ENCODE measurements at regions not wholly inside any gene's neighbourhood (a gene's known extent, or its start where the extent isn't known, plus 50 kb on each side); places are given as distances from the start of the nearest gene placed in this dataset.

GRCh38 chr1:29519788-29520110 is 283.4 kb downstream of the PTPRU start:
- DNase-seq (ENCODE audit: low spot score) = no peak
- no peaks in the 10 kb centered on the region for H3K36me3 Mint-ChIP-seq (ENCODE audit: low read depth)
- H3K4me1 Mint-ChIP-seq (ENCODE audit: low read depth) = no peaks in the 10 kb centered on the region
- H3K9me3 Mint-ChIP-seq = no peaks in the 10 kb centered on the region
- H3K27ac Mint-ChIP-seq = no peak overlapping the region
- H3K27me3 Mint-ChIP-seq (ENCODE audit: low read depth) = no peaks in the 10 kb centered on the region
- no peak overlapping the region for H3K4me3 Mint-ChIP-seq

DNA sequence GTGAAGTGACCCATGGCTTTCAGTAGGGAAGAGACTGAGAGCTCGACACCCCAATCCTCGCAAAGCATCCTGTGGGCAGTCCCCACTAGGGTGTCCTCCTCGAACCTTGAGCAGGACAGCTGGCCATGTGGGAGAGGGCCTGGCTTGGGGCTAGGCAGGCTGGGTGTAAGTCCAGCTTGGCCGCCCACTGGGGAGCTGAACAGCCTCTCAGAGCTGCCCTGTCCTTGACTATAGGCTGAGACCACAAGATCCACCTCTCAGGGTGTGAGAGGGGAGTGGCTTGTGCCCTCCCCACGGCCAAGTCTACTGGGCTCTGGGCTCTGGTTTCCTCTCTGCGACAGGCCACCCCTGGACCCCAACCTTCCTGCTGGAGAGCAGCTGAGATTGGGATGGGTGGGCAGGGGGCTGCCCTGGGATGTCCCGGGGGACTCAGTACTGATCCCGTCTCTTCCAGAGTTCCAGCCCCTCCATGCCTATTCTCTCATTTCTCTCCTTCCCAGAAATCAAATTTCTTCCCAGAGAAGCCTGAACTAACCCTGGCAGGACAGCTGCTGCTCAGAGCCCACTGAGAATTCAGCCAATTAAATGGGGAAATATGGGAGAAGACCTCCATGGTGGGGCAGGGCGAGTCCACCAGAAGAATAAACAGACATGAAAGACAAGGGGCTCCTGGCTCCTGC is 282.9 kb downstream of the PTPRU start:
- DNase-seq (ENCODE audit: low spot score) = no peak
- Mint-ChIP-seq H3K4me1 (ENCODE audit: low read depth) (no peaks in the 10 kb centered on the region), H3K27me3 (ENCODE audit: low read depth) (no peaks in the 10 kb centered on the region), H3K36me3 (ENCODE audit: low read depth) (no peaks in the 10 kb centered on the region), H3K4me3 (no peak overlapping the region), H3K27ac (no peak overlapping the region), H3K9me3 (no peaks in the 10 kb centered on the region)

DNA sequence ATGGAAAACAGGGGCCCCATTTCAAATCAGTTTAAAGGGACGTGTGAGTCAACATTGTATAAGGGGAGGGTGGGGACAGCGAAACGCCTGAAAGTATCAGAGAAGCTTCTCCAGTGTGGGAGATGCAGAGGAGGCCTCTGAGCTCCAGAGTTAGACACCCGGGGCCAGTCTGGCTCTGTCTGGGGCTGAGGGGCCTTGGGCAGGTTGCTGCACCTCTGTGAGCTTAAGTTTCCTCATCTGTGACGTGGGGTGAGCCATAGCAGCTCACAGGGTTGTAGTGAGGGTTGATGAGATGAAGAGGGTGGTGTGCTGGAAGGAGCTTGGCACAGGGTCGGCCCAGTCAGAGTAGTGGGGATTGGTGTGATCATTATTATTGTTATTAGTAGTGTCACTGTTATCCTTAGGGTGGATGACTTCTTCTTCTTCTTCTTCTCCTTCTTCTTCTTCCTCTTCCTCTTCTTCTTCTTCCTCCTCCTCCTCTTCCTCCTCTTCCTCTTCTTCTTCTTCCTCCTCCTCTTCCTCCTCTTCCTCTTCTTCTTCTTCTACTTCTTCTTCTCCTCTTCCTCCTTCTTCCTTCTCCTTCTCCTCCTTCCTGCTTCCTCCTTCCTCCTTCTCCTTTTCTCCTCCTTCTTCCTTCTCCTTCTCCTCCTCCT is 282.0 kb downstream of the PTPRU start:
- Mint-ChIP-seq H3K36me3 (ENCODE audit: low read depth) (no peaks in the 10 kb centered on the region), H3K4me3 (no peak overlapping the region), H3K9me3 (no peaks in the 10 kb centered on the region), H3K27ac (no peak overlapping the region), H3K4me1 (ENCODE audit: low read depth) (no peaks in the 10 kb centered on the region), H3K27me3 (ENCODE audit: low read depth) (no peaks in the 10 kb centered on the region)
- no peak for DNase-seq (ENCODE audit: low spot score)

DNA sequence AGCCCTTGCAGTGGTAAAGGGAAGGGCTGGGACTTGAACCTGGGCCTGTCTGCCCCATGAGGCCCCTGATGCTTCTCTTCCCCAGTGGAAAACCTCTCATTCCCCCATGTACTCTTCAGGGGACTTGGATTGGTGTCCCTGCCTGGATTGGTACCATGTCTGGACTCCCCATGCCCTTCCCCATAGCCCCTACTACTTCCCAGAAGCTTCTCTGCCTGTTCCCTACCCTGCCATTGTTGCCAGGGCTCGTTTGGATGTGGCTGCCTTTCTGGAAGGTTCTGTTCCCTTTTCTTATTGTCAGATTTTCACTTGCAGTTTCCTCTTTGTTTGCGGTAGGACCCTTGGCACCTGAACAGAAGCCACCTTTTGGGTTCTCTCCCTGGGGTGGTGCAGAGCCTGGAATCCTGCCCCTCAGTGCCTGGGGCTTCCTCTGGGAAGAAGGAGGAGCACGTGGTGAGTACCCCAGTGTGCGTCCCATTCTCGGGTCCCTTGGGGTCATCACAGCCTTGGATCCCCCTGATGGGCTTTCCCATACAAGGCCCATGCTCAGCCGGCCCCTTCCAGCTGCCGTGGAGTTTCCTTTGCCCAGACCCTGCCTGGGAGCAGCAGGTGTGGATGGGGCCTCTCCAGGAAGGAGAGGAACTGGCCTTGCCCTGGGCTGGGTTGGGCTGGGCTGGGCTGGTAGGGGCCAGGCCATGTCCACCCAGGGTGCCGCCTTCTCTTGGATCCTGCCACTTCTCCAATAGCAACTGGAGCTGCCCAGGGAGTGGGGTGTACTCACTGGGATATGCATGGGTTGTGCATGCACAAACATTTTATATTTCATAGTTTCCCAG is 281.1 kb downstream of the PTPRU start:
- Mint-ChIP-seq H3K9me3 (no peaks in the 10 kb centered on the region), H3K4me1 (ENCODE audit: low read depth) (peaks cover 2% of the 10 kb centered on the region), H3K4me3 (no peak overlapping the region)

GRCh38 chr1:29516063-29516820 is 279.9 kb downstream of the PTPRU start:
- H3K27ac Mint-ChIP-seq = no peak overlapping the region
- no peak for DNase-seq (ENCODE audit: low spot score)
- peaks cover 2% of the 10 kb centered on the region for H3K4me1 Mint-ChIP-seq (ENCODE audit: low read depth)
- H3K4me3 Mint-ChIP-seq = no peak overlapping the region
- H3K36me3 Mint-ChIP-seq (ENCODE audit: low read depth) = no peaks in the 10 kb centered on the region
- H3K9me3 Mint-ChIP-seq = no peaks in the 10 kb centered on the region
- H3K27me3 Mint-ChIP-seq (ENCODE audit: low read depth) = peaks cover 3% of the 10 kb centered on the region

More for the DNA sequence above, 281.1 kb downstream of the PTPRU start:
- Mint-ChIP-seq H3K27ac (no peak overlapping the region), H3K36me3 (ENCODE audit: low read depth) (no peaks in the 10 kb centered on the region), H3K27me3 (ENCODE audit: low read depth) (peaks cover 3% of the 10 kb centered on the region)
- no peak for DNase-seq (ENCODE audit: low spot score)

DNA sequence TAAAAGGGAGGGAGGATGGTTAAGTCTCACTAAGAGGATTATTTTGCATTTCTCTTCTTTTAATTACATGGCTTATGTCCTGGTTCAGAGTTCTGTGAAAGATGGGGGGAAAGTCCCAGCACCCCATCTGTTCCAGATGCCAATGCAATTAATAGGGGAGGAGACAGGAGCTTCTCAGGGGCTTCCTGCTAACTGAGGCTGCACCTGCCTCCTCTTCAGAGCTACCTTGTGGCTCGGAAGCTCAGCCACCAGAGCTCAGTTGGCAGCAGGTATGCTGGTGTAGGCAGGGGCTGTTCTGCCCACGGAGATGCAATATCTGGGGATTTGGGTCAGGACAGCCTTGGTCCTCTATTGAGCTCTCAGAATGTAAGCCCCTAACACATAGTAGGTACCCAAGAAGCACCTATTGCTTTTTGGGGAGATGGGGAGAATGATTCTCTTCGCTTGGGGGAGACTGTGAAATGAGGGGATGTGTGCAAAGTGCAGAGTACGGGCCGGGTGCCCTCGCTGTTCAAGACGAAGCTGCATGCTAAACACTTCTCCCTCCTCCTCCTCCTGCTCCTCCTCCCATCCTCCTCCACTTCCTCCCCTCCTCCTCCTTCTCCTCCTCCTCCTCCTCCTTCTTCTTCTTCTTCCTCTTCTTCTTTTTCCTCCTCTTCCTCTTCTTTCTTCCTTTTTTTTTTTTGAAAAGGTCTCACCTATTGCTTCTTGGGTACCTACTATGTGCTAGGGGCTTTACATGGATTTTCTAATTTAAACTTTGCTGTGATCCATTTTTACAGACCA is 279.0 kb downstream of the PTPRU start:
- H3K4me3 Mint-ChIP-seq = no peak overlapping the region
- DNase-seq (ENCODE audit: low spot score) = no peak
- H3K9me3 Mint-ChIP-seq = no peaks in the 10 kb centered on the region
- no peak overlapping the region for H3K27ac Mint-ChIP-seq
- peaks cover 2% of the 10 kb centered on the region for H3K4me1 Mint-ChIP-seq (ENCODE audit: low read depth)
- H3K36me3 Mint-ChIP-seq (ENCODE audit: low read depth) = no peaks in the 10 kb centered on the region
- peaks cover 7% of the 10 kb centered on the region for H3K27me3 Mint-ChIP-seq (ENCODE audit: low read depth)

GRCh38 chr1:29514361-29515169 is 278.2 kb downstream of the PTPRU start:
- H3K36me3 Mint-ChIP-seq (ENCODE audit: low read depth) = no peaks in the 10 kb centered on the region
- DNase-seq (ENCODE audit: low spot score) = no peak
- peaks cover 2% of the 10 kb centered on the region for H3K4me1 Mint-ChIP-seq (ENCODE audit: low read depth)
- H3K27me3 Mint-ChIP-seq (ENCODE audit: low read depth) = peaks cover 7% of the 10 kb centered on the region
- no peak overlapping the region for H3K27ac Mint-ChIP-seq
- H3K9me3 Mint-ChIP-seq = no peaks in the 10 kb centered on the region
- no peak overlapping the region for H3K4me3 Mint-ChIP-seq

GRCh38 chr1:29513357-29513756 is 277.0 kb downstream of the PTPRU start:
- H3K27ac Mint-ChIP-seq = no peak overlapping the region
- H3K9me3 Mint-ChIP-seq = no peaks in the 10 kb centered on the region
- DNase-seq (ENCODE audit: low spot score) = no peak
- no peaks in the 10 kb centered on the region for H3K36me3 Mint-ChIP-seq (ENCODE audit: low read depth)
- no peak overlapping the region for H3K4me3 Mint-ChIP-seq
- peaks cover 10% of the 10 kb centered on the region for H3K27me3 Mint-ChIP-seq (ENCODE audit: low read depth)
- H3K4me1 Mint-ChIP-seq (ENCODE audit: low read depth) = peaks cover 2% of the 10 kb centered on the region

DNA sequence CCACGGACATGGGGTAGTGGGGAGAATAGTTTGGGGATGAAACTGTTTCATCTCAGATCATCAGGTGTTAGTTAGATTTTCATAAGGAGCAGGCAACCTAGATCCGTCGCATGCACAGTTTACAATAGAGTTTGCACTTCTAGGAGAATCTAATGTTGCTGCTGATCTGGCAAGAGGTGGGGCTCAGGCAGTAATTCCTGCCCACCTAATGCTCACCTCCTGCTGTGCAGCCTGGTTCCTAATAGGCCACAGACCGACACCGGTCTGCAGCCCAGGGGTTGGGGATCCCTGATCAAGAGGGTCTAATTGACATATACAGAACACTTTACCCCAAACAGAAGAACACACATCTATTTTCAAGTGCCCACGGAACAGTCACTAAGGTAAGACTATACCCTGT is 275.1 kb downstream of the PTPRU start:
- Mint-ChIP-seq H3K27me3 (ENCODE audit: low read depth) (peaks cover 12% of the 10 kb centered on the region), H3K4me3 (no peak overlapping the region), H3K4me1 (ENCODE audit: low read depth) (peaks cover 2% of the 10 kb centered on the region), H3K27ac (no peak overlapping the region), H3K36me3 (ENCODE audit: low read depth) (no peaks in the 10 kb centered on the region), H3K9me3 (no peaks in the 10 kb centered on the region)
- DNase-seq (ENCODE audit: low spot score) = no peak

GRCh38 chr1:29508458-29509107 is 272.3 kb downstream of the PTPRU start:
- H3K27me3 Mint-ChIP-seq (ENCODE audit: low read depth) = peaks cover 13% of the 10 kb centered on the region
- H3K36me3 Mint-ChIP-seq (ENCODE audit: low read depth) = no peaks in the 10 kb centered on the region
- no peak for DNase-seq (ENCODE audit: low spot score)
- H3K27ac Mint-ChIP-seq = no peak overlapping the region
- no peak overlapping the region for H3K4me3 Mint-ChIP-seq
- H3K9me3 Mint-ChIP-seq = no peaks in the 10 kb centered on the region
- H3K4me1 Mint-ChIP-seq (ENCODE audit: low read depth) = peaks cover 2% of the 10 kb centered on the region

- Mint-ChIP-seq H3K36me3 (ENCODE audit: low read depth) (no peaks in the 10 kb centered on the region), H3K27me3 (ENCODE audit: low read depth) (peaks cover 12% of the 10 kb centered on the region), H3K9me3 (no peaks in the 10 kb centered on the region), H3K4me3 (no peak overlapping the region), H3K4me1 (ENCODE audit: low read depth) (no peaks in the 10 kb centered on the region), H3K27ac (no peak overlapping the region)
- DNase-seq (ENCODE audit: low spot score) = no peak
These were observed 270.4 kb downstream of the PTPRU start for GRCh38 chr1:29506678-29507225.

- no peak overlapping the region for H3K27ac Mint-ChIP-seq
- no peaks in the 10 kb centered on the region for H3K36me3 Mint-ChIP-seq (ENCODE audit: low read depth)
- H3K4me1 Mint-ChIP-seq (ENCODE audit: low read depth) = no peaks in the 10 kb centered on the region
- no peak overlapping the region for H3K4me3 Mint-ChIP-seq
- H3K27me3 Mint-ChIP-seq (ENCODE audit: low read depth) = peaks cover 8% of the 10 kb centered on the region
- no peak for DNase-seq (ENCODE audit: low spot score)
- H3K9me3 Mint-ChIP-seq = no peaks in the 10 kb centered on the region
These were observed 269.4 kb downstream of the PTPRU start for GRCh38 chr1:29505532-29506220.
